Breast epithelium (tissue), 3 donors: ENCODE measurements at regions not wholly inside any gene's neighbourhood (a gene's known extent, or its start where the extent isn't known, plus 50 kb on each side); places are given as distances from the start of the nearest gene placed in this dataset.

Experiments
- CTCF ChIP-seq, 3 donors: fragments of 450-650 bp; IDR thresholded peaks; one replicate each; pipeline ENCODE4 v1.5.1; 2016 to 2017; ENCODE audit warnings: antibody characterized with exemption in 3 of 3, mild to moderate bottlenecking in 3 of 3, moderate library complexity in 3 of 3
- POLR2A ChIP-seq: fragments of 450-650 bp; IDR thresholded peaks from one replicate; pipeline ENCODE4 v1.6.1; 2016; ENCODE audit warnings: antibody characterized with exemption, mild to moderate bottlenecking, moderate library complexity

GRCh38 chr15:26323566-26323965 lies 449.3 kb downstream of the GABRB3 start:
- TF ChIP-seq CTCF (IDR thresholded peaks at IDR 0.05) (no peak), POLR2A (no peak)
